ENCODE measurements at regions not wholly inside any gene's neighbourhood (a gene's known extent, or its start where the extent isn't known, plus 50 kb on each side); places are given as distances from the start of the nearest gene placed in this dataset.

- Histone ChIP-seq H3K9me3 (ENCODE audit: control insufficient read depth, insufficient read depth, low read depth, low read length) (no peaks in the 10 kb centered on the region), H4K20me1 (ENCODE audit: control insufficient read depth, extremely low read depth, insufficient read depth, low read length) (no peaks in the 10 kb centered on the region), H3K27me3 (ENCODE audit: control insufficient read depth, insufficient read depth, low read length) (no peaks in the 10 kb centered on the region), H3K36me3 (ENCODE audit: control insufficient read depth, insufficient read depth, low read length) (no peaks in the 10 kb centered on the region), H2AFZ (ENCODE audit: low read length) (no peak overlapping the region), H3K4me1 (ENCODE audit: control insufficient read depth, extremely low read depth, insufficient read depth, low read length) (no peaks in the 10 kb centered on the region), H3K4me2 (ENCODE audit: extremely low read depth, insufficient read depth, low read length) (no peak overlapping the region), H3K9ac (ENCODE audit: insufficient read depth, low read length) (no peak overlapping the region), H3K4me3 (replicated peaks in 1 of 4; ENCODE audit: control extremely low read depth in 1 of 4, insufficient read depth in 1 of 4, low read depth in 3 of 4, low read length in 4 of 4) (no peak overlapping the region), H3K79me2 (ENCODE audit: control insufficient read depth, insufficient read depth, low read length) (no peaks in the 10 kb centered on the region), H3K27ac (ENCODE audit: insufficient read depth, low read length) (no peak overlapping the region)
- no peak for TF ChIP-seq EZH2 (IDR thresholded peaks at IDR 0.05; ENCODE audit: low read length, missing control alignments)
- no peak for TF ChIP-seq CTCF (conservative IDR thresholded peaks at IDR 0.05 in 1 of 2, IDR thresholded peaks at IDR 0.05 in 1 of 2; ENCODE audit: low read depth in 1 of 2, low read length in 2 of 2)
- no peak for DNase-seq (ENCODE audit: low read depth in 2 of 2)
Measured at GRCh38 chr6:14646371-14646770, 528.8 kb downstream of the CD83 start.

GRCh38 chr6:14647357-14647756 is 529.8 kb downstream of the CD83 start:
- Histone ChIP-seq H3K4me3 (replicated peaks in 1 of 4; ENCODE audit: control extremely low read depth in 1 of 4, insufficient read depth in 1 of 4, low read depth in 3 of 4, low read length in 4 of 4) (no peak overlapping the region), H3K27ac (ENCODE audit: insufficient read depth, low read length) (no peak overlapping the region), H3K79me2 (ENCODE audit: control insufficient read depth, insufficient read depth, low read length) (no peaks in the 10 kb centered on the region), H3K4me2 (ENCODE audit: extremely low read depth, insufficient read depth, low read length) (no peak overlapping the region), H3K27me3 (ENCODE audit: control insufficient read depth, insufficient read depth, low read length) (no peaks in the 10 kb centered on the region), H4K20me1 (ENCODE audit: control insufficient read depth, extremely low read depth, insufficient read depth, low read length) (no peaks in the 10 kb centered on the region), H3K36me3 (ENCODE audit: control insufficient read depth, insufficient read depth, low read length) (no peaks in the 10 kb centered on the region), H3K4me1 (ENCODE audit: control insufficient read depth, extremely low read depth, insufficient read depth, low read length) (no peaks in the 10 kb centered on the region), H2AFZ (ENCODE audit: low read length) (no peak overlapping the region), H3K9me3 (ENCODE audit: control insufficient read depth, insufficient read depth, low read depth, low read length) (no peaks in the 10 kb centered on the region), H3K9ac (ENCODE audit: insufficient read depth, low read length) (no peak overlapping the region)
- TF ChIP-seq EZH2 (IDR thresholded peaks at IDR 0.05; ENCODE audit: low read length, missing control alignments) (no peak), CTCF (conservative IDR thresholded peaks at IDR 0.05 in 1 of 2, IDR thresholded peaks at IDR 0.05 in 1 of 2; ENCODE audit: low read depth in 1 of 2, low read length in 2 of 2) (no peak)
- DNase-seq (ENCODE audit: low read depth in 2 of 2) = no peak

- no peak overlapping the region for H3K27ac ChIP-seq (ENCODE audit: insufficient read depth, low read length)
- TF ChIP-seq EZH2 (IDR thresholded peaks at IDR 0.05; ENCODE audit: low read length, missing control alignments) = no peak
- TF ChIP-seq CTCF (conservative IDR thresholded peaks at IDR 0.05 in 1 of 2, IDR thresholded peaks at IDR 0.05 in 1 of 2; ENCODE audit: low read depth in 1 of 2, low read length in 2 of 2) = no peak
- no peak overlapping the region for H2AFZ ChIP-seq (ENCODE audit: low read length)
- no peaks in the 10 kb centered on the region for H3K79me2 ChIP-seq (ENCODE audit: control insufficient read depth, insufficient read depth, low read length)
- no peak overlapping the region for H3K9ac ChIP-seq (ENCODE audit: insufficient read depth, low read length)
- DNase-seq (ENCODE audit: low read depth in 2 of 2) = no peak
- H3K27me3 ChIP-seq (ENCODE audit: control insufficient read depth, insufficient read depth, low read length) = no peaks in the 10 kb centered on the region
- H3K4me1 ChIP-seq (ENCODE audit: control insufficient read depth, extremely low read depth, insufficient read depth, low read length) = no peaks in the 10 kb centered on the region
- H3K36me3 ChIP-seq (ENCODE audit: control insufficient read depth, insufficient read depth, low read length) = no peaks in the 10 kb centered on the region
- H3K4me3 ChIP-seq (replicated peaks in 1 of 4; ENCODE audit: control extremely low read depth in 1 of 4, insufficient read depth in 1 of 4, low read depth in 3 of 4, low read length in 4 of 4) = no peak overlapping the region
- no peak overlapping the region for H3K4me2 ChIP-seq (ENCODE audit: extremely low read depth, insufficient read depth, low read length)
- H3K9me3 ChIP-seq (ENCODE audit: control insufficient read depth, insufficient read depth, low read depth, low read length) = no peaks in the 10 kb centered on the region
- H4K20me1 ChIP-seq (ENCODE audit: control insufficient read depth, extremely low read depth, insufficient read depth, low read length) = no peaks in the 10 kb centered on the region
Measured at GRCh38 chr6:14652536-14652935, 535.0 kb downstream of the CD83 start.
